Amygdala (tissue), 56 donors: ENCODE measurements at regions not wholly inside any gene's neighbourhood (a gene's known extent, or its start where the extent isn't known, plus 50 kb on each side); places are given as distances from the start of the nearest gene placed in this dataset.

ENCODE experiments used
- DNase-seq, 56 donors: peaks; one replicate each; lab custom pipeline; 2025; lab: John Stamatoyannopoulos, UW

- no peak for DNase-seq
These were observed 1531.8 kb downstream of the PCDH7 start for GRCh38 chr4:32251926-32252325.

GRCh38 chr4:32254216-32254615 is 1534.0 kb downstream of the PCDH7 start:
- no peak for DNase-seq

GRCh38 chr4:32258986-32259385 is 1538.8 kb downstream of the PCDH7 start:
- DNase-seq, result no peak

GRCh38 chr4:32261196-32261595 is 1541.0 kb downstream of the PCDH7 start:
- DNase-seq, result no peak

GRCh38 chr4:32268863-32269262 is 1548.7 kb downstream of the PCDH7 start:
- no peak for DNase-seq

- DNase-seq, result no peak
These were observed 1569.9 kb downstream of the PCDH7 start for GRCh38 chr4:32290102-32290501.

- DNase-seq, result no peak
These were observed 1598.8 kb downstream of the PCDH7 start for GRCh38 chr4:32318926-32319325.

GRCh38 chr4:32321421-32321820 is 1601.3 kb downstream of the PCDH7 start:
- DNase-seq, result no peak

GRCh38 chr4:32334759-32335158 is 1614.6 kb downstream of the PCDH7 start:
- no peak for DNase-seq

GRCh38 chr4:32337403-32337802 is 1617.2 kb downstream of the PCDH7 start:
- no peak for DNase-seq

- DNase-seq, result no peak
These were observed 1620.4 kb downstream of the PCDH7 start for GRCh38 chr4:32340591-32340990.

- no peak for DNase-seq
These were observed 1621.2 kb downstream of the PCDH7 start for GRCh38 chr4:32341342-32341741.

- no peak for DNase-seq
These were observed 1621.9 kb downstream of the PCDH7 start for GRCh38 chr4:32342054-32342453.

- no peak for DNase-seq
These were observed 1628.9 kb downstream of the PCDH7 start for GRCh38 chr4:32349026-32349425.

GRCh38 chr4:32374206-32374605 is 1654.0 kb downstream of the PCDH7 start:
- DNase-seq, result no peak

- no peak for DNase-seq
These were observed 1673.6 kb downstream of the PCDH7 start for GRCh38 chr4:32393806-32394205.

GRCh38 chr4:32394255-32394654 is 1674.1 kb downstream of the PCDH7 start:
- DNase-seq, result no peak

- no peak for DNase-seq
These were observed 1676.4 kb downstream of the PCDH7 start for GRCh38 chr4:32396507-32397070.

- no peak for DNase-seq
These were observed 1680.7 kb downstream of the PCDH7 start for GRCh38 chr4:32400870-32401269.

- DNase-seq, result no peak
These were observed 1697.0 kb downstream of the PCDH7 start for GRCh38 chr4:32417113-32417704.

GRCh38 chr4:32423267-32423666 is 1703.1 kb downstream of the PCDH7 start:
- no peak for DNase-seq

GRCh38 chr4:32425243-32425642 is 1705.1 kb downstream of the PCDH7 start:
- no peak for DNase-seq

GRCh38 chr4:32427566-32427965 is 1707.4 kb downstream of the PCDH7 start:
- no peak for DNase-seq
